NK-92 treated with Interleukin-12 subunit alpha and Interleukin-12 subunit beta, amount 100 ng/mL, for 24 hours (cell line): ENCODE measurements at regions not wholly inside any gene's neighbourhood (a gene's known extent, or its start where the extent isn't known, plus 50 kb on each side); places are given as distances from the start of the nearest gene placed in this dataset.
"Not testable (repeated sequence)": the region's sequence is repeated elsewhere in the genome, so short reads cannot be mapped to it uniquely, and the experiment has no call there.

ENCODE experiments used
- DNase-seq: peaks from one replicate; lab custom pipeline; 2025; lab: John Stamatoyannopoulos, UW

- no peak for DNase-seq
Measured at GRCh38 chr6:85747093-85747492, 104.4 kb upstream of the SYNCRIP start.

GRCh38 chr6:85744433-85744970, 101.8 kb upstream of the SYNCRIP start:
- no peak for DNase-seq

GRCh38 chr6:85726206-85726605, 83.5 kb upstream of the SYNCRIP start:
- DNase-seq = no peak

GRCh38 chr6:85715797-85716196, 73.1 kb upstream of the SYNCRIP start:
- DNase-seq = no peak

- DNase-seq = no peak
Measured at GRCh38 chr6:85714893-85715530, 72.3 kb upstream of the SYNCRIP start.

GRCh38 chr6:85712346-85712745, 69.7 kb upstream of the SYNCRIP start:
- no peak for DNase-seq

GRCh38 chr6:85707515-85708145, 64.9 kb upstream of the SYNCRIP start:
- DNase-seq = not testable (repeated sequence)

- no peak for DNase-seq
Measured at GRCh38 chr6:85706272-85706671, 63.6 kb upstream of the SYNCRIP start.

GRCh38 chr6:85705220-85705619, 62.5 kb upstream of the SYNCRIP start:
- DNase-seq = no peak

GRCh38 chr6:85703406-85703805, 60.7 kb upstream of the SYNCRIP start:
- DNase-seq = no peak
